Endothelial cell of umbilical vein (primary cell): ENCODE measurements at regions not wholly inside any gene's neighbourhood (a gene's known extent, or its start where the extent isn't known, plus 50 kb on each side); places are given as distances from the start of the nearest gene placed in this dataset.

ENCODE experiments used
- BruUV-seq: library from RNA; stranded (reverse); fragments of 400-500 nt; replicated peaks from 2 replicates; lab custom pipeline; 2021; lab: Mats Ljungman, UMichigan
- CTCF ChIA-PET: fragments of 300-600, 350-600 bp; sonication (Branson Sonifier 250); formaldehyde crosslinking; loops from one replicate; lab custom pipeline; 2021; ENCODE audit warnings: antibody characterized with exemption, inconsistent platforms; lab: Charles Lee
- POLR2A ChIA-PET: fragments of 300-600, 350-600 bp; sonication (Branson Sonifier 250); formaldehyde crosslinking; loops from one replicate; lab custom pipeline; 2021; ENCODE audit warnings: antibody characterized with exemption, inconsistent platforms; lab: Charles Lee
- DNase-seq: peaks from one replicate; pipeline ENCODE4 v3.0.0-alpha.2; 2011; ENCODE audit warnings: low read depth, low spot score
- FAIRE-seq: peaks from 2 replicates; lab custom pipeline; 2011; peaks lifted over from hg19 to GRCh38; lab: Jason Lieb, UNC
- H2AFZ ChIP-seq: 2 replicates; pipeline ENCODE4 v1.6.0; 2012; ENCODE audit warnings: low read depth, low read length, control low read depth, inconsistent platforms
- H3K27ac ChIP-seq: 2 replicates; pipeline ENCODE4 v1.5.1; 2011; ENCODE audit warnings: low read depth, mild to moderate bottlenecking, control low read depth, low read length, moderate library complexity; ENCODE audit not compliant: insufficient read depth
- H3K27me3 ChIP-seq, 2 experiments: 2 replicates each; pipeline versions ENCODE4 v1.6.0 to v1.6.1; 2011; ENCODE audit warnings: low read length in 2 of 2, mixed read lengths in 1 of 2; ENCODE audit not compliant: control insufficient read depth in 2 of 2, insufficient read depth in 2 of 2
- H3K36me3 ChIP-seq, 2 experiments: 2 replicates in 1 of 2; 3 replicates in 1 of 2; pipeline ENCODE4 v1.5.1; 2011; ENCODE audit warnings: low read length in 2 of 2, mild to moderate bottlenecking in 1 of 2, moderate library complexity in 1 of 2; ENCODE audit not compliant: control insufficient read depth in 2 of 2, insufficient read depth in 2 of 2; ENCODE audit errors: extremely low read depth in 1 of 2
- H3K4me1 ChIP-seq: 3 replicates; pipeline ENCODE4 v1.5.1; 2011; ENCODE audit warnings: mild to moderate bottlenecking, low read length; ENCODE audit not compliant: control insufficient read depth, insufficient read depth; ENCODE audit errors: extremely low read depth
- H3K4me2 ChIP-seq: 2 replicates; pipeline ENCODE4 v1.6.1; 2011; ENCODE audit warnings: low read length, control low read depth, mixed read lengths; ENCODE audit not compliant: insufficient read depth
- H3K4me3 ChIP-seq, 3 experiments: fragments of 200-600 bp in 1 of 3; sonication (generic), shearing (Covaris generic) in 1 of 3; replicated peaks in 1 of 3; 2 replicates each; pipeline ENCODE4 v1.5.1; 2011 to 2016; ENCODE audit warnings: control low read depth in 3 of 3, low read length in 3 of 3, mild to moderate bottlenecking in 2 of 3, inconsistent platforms in 1 of 3, low read depth in 1 of 3, moderate library complexity in 1 of 3; ENCODE audit not compliant: insufficient read depth in 1 of 3
- H3K79me2 ChIP-seq: 2 replicates; pipeline ENCODE4 v1.6.0; 2012; ENCODE audit warnings: low read length, inconsistent platforms; ENCODE audit not compliant: control insufficient read depth, insufficient read depth
- H3K9ac ChIP-seq: replicated peaks from 2 replicates; pipeline ENCODE3; 2011; ENCODE audit warnings: low read length, control low read depth; ENCODE audit not compliant: insufficient read depth; ENCODE audit errors: extremely low read depth
- H3K9me1 ChIP-seq: replicated peaks from 3 replicates; pipeline ENCODE4 v1.6.0; 2011; ENCODE audit warnings: mild to moderate bottlenecking, low read length; ENCODE audit not compliant: control insufficient read depth, insufficient read depth; ENCODE audit errors: extremely low read depth
- H3K9me3 ChIP-seq: replicated peaks from 2 replicates; pipeline ENCODE4 v1.5.1; 2012; ENCODE audit warnings: low read length, inconsistent platforms; ENCODE audit not compliant: control insufficient read depth, insufficient read depth
- H4K20me1 ChIP-seq: replicated peaks from 2 replicates; pipeline ENCODE3; 2011; ENCODE audit warnings: mild to moderate bottlenecking, low read length; ENCODE audit not compliant: control insufficient read depth, insufficient read depth; ENCODE audit errors: extremely low read depth
- EZH2 ChIP-seq: IDR thresholded peaks from 2 replicates; pipeline ENCODE4 v1.6.1; 2012; ENCODE audit warnings: borderline replicate concordance, low read depth, mild to moderate bottlenecking, moderate library complexity, low read length, inconsistent platforms; ENCODE audit not compliant: severe bottlenecking
- FOS ChIP-seq: IDR thresholded peaks from 2 replicates; pipeline ENCODE4 v1.6.1; 2011; ENCODE audit warnings: mild to moderate bottlenecking, low read length, moderate library complexity, borderline replicate concordance; ENCODE audit not compliant: insufficient read depth
- GATA2 ChIP-seq: IDR thresholded peaks from 2 replicates; pipeline ENCODE4 v1.7.0; 2011; ENCODE audit warnings: low read depth, mild to moderate bottlenecking, moderate library complexity, mixed read lengths, low read length; ENCODE audit not compliant: insufficient read length, insufficient read depth
- JUN ChIP-seq: IDR thresholded peaks from 2 replicates; pipeline ENCODE4 v1.6.1; 2011; ENCODE audit warnings: borderline replicate concordance, low read depth; ENCODE audit not compliant: insufficient read length, insufficient read depth
- MYC ChIP-seq: IDR thresholded peaks from one replicate; pipeline ENCODE4 v1.6.1; 2011; ENCODE audit warnings: mild to moderate bottlenecking, low read depth, low read length
- POLR2A ChIP-seq: IDR thresholded peaks from 2 replicates; pipeline ENCODE4 v1.6.1; 2012; ENCODE audit warnings: low read depth, mild to moderate bottlenecking, control low read depth, low read length
- POLR2AphosphoS5 ChIP-seq: IDR thresholded peaks from 2 replicates; pipeline ENCODE4 v1.6.1; 2012; ENCODE audit warnings: low read depth, mild to moderate bottlenecking, control low read depth, low read length, moderate library complexity; ENCODE audit not compliant: insufficient read depth
- dilution Hi-C: fragments of 300-500 bp; cut with MboI; formaldehyde crosslinking; loops from one replicate; pipeline ENCODE4 v1.15.0; 2019; ENCODE audit warnings: low sequenced_read_pairs; ENCODE audit not compliant: extremely low pct_ligation_motif_present
- intact Hi-C: fragments of 100-400 bp; cut with micrococcal nuclease; formaldehyde crosslinking; loops from one replicate; pipeline ENCODE4 v1.10.0; 2022
- TF ChIP-seq, protein P1 (sequence below), 2 donors: IDR thresholded peaks; 1 replicate in 1 of 2; 2 replicates in 1 of 2; pipeline ENCODE4 v1.5.1; 2011; ENCODE audit warnings: low read length in 2 of 2, mild to moderate bottlenecking in 2 of 2, moderate library complexity in 2 of 2, control low read depth in 1 of 2, inconsistent platforms in 1 of 2, low read depth in 1 of 2; ENCODE audit not compliant: insufficient read depth in 1 of 2; ENCODE audit errors: extremely low read depth in 1 of 2
- TF ChIP-seq, protein P2 (sequence below): IDR thresholded peaks from 2 replicates; pipeline ENCODE4 v1.6.1; 2011; ENCODE audit not compliant: insufficient read depth, insufficient read length

DNA sequence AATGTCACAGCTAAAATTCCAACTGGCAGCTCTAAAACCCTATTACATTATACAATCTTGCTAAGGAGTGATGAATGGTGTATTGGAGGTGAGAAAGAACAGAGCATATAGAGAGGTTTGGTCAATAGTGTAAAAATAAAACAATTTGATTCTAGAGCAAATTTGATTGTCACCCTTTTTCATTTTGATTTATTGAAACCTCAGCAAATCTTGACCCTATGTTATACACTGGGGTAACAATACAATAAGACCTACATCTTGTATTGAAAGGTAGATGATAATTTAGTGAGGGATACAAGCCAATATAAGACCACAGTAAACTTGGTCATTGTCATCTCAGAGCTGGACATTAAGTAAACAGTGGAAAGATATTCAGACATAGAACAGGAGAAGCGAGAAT lies 671.9 kb downstream of the IRS1 start:
- H3K27me3 ChIP-seq, result no peaks in the 10 kb centered on the region
- BruUV-seq, result no TSS peak
- intact Hi-C loops (no loop called here), dilution Hi-C loops (no loop called here)
- no peaks in the 10 kb centered on the region for H3K9me3 ChIP-seq
- H3K4me1 ChIP-seq, result no peaks in the 10 kb centered on the region
- H3K4me2 ChIP-seq, result no peak overlapping the region
- H3K79me2 ChIP-seq, result no peaks in the 10 kb centered on the region
- ChIA-PET CTCF (no interaction called here), POLR2A (no interaction called here)
- DNase-seq (no peak), FAIRE-seq (no peak)
- H2AFZ ChIP-seq, result no peak overlapping the region
- no peak overlapping the region for H3K4me3 ChIP-seq
- H3K9me1 ChIP-seq, result no peaks in the 10 kb centered on the region
- no peaks in the 10 kb centered on the region for H3K36me3 ChIP-seq
- no peak overlapping the region for H3K9ac ChIP-seq
- TF ChIP-seq POLR2AphosphoS5, result no peak
- TF ChIP-seq FOS, result no peak
- no peaks in the 10 kb centered on the region for H4K20me1 ChIP-seq
- H3K27ac ChIP-seq, result no peak overlapping the region

DNA sequence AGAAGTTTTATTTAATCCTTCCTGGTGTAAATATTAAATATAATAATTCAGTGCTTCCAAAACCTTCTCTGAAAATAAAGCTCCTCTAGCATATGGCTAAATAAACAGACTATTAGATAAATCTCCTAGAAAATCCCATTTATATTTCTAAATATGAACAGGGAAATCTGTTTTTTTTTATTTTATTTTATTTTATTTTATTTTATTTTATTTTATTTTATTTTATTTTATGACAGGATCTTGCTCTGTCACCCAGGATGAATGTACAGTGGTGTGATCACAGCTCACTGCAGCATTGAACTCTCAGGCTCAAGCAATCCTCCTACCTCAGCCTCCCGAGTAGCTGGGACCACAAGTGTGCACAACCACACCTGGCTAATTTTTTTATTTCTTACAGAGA lies 673.5 kb downstream of the IRS1 start:
- POLR2A ChIA-PET, result no interaction called here

More for the DNA sequence above, 673.5 kb downstream of the IRS1 start:
- no TSS peak for BruUV-seq
- Histone ChIP-seq H4K20me1 (no peaks in the 10 kb centered on the region), H3K4me2 (no peak overlapping the region), H3K9ac (no peak overlapping the region), H3K79me2 (no peaks in the 10 kb centered on the region), H3K9me1 (no peaks in the 10 kb centered on the region), H3K9me3 (no peaks in the 10 kb centered on the region), H3K36me3 (no peaks in the 10 kb centered on the region), H2AFZ (no peak overlapping the region), H3K4me1 (no peaks in the 10 kb centered on the region), H3K27ac (no peak overlapping the region), H3K27me3 (no peaks in the 10 kb centered on the region), H3K4me3 (no peak overlapping the region)
- TF ChIP-seq MYC, result no peak
- TF ChIP-seq, protein P1, sequence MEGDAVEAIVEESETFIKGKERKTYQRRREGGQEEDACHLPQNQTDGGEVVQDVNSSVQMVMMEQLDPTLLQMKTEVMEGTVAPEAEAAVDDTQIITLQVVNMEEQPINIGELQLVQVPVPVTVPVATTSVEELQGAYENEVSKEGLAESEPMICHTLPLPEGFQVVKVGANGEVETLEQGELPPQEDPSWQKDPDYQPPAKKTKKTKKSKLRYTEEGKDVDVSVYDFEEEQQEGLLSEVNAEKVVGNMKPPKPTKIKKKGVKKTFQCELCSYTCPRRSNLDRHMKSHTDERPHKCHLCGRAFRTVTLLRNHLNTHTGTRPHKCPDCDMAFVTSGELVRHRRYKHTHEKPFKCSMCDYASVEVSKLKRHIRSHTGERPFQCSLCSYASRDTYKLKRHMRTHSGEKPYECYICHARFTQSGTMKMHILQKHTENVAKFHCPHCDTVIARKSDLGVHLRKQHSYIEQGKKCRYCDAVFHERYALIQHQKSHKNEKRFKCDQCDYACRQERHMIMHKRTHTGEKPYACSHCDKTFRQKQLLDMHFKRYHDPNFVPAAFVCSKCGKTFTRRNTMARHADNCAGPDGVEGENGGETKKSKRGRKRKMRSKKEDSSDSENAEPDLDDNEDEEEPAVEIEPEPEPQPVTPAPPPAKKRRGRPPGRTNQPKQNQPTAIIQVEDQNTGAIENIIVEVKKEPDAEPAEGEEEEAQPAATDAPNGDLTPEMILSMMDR (IDR thresholded peaks at IDR 0.05; ENCODE audit: extremely low read depth in 1 of 2, insufficient read depth in 1 of 2, low read depth in 1 of 2, low read length in 2 of 2), result no peak
- no peak for TF ChIP-seq POLR2AphosphoS5
- TF ChIP-seq JUN, result no peak
- TF ChIP-seq, protein P2, sequence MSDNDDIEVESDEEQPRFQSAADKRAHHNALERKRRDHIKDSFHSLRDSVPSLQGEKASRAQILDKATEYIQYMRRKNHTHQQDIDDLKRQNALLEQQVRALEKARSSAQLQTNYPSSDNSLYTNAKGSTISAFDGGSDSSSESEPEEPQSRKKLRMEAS, result no peak
- TF ChIP-seq GATA2, result no peak
- TF ChIP-seq EZH2, result no peak
- no peak for TF ChIP-seq POLR2A
- TF ChIP-seq FOS, result no peak
- DNase-seq (no peak), FAIRE-seq (no peak)
- dilution Hi-C loops, result no loop called here
- CTCF ChIA-PET, result no interaction called here
- intact Hi-C loops, result no loop called here
